BJ (cell line): ENCODE measurements at regions not wholly inside any gene's neighbourhood (a gene's known extent, or its start where the extent isn't known, plus 50 kb on each side); places are given as distances from the start of the nearest gene placed in this dataset.

Source experiments
- CTCF ChIA-PET: fragments of 350-600 bp; formaldehyde crosslinking; extraction: SDS; loops from one replicate; lab custom pipeline; 2021; ENCODE audit warnings: antibody characterized with exemption, inconsistent platforms; lab: Yijun Ruan, JAX
- POLR2A ChIA-PET: fragments of 300-600 bp; sonication (Branson Sonifier 250); formaldehyde crosslinking; extraction: SDS; loops from one replicate; lab custom pipeline; 2021; ENCODE audit warnings: antibody characterized with exemption; lab: Charles Lee
- DNase-seq: peaks from one replicate; pipeline ENCODE4 v3.0.0-alpha.2; 2011; ENCODE audit warnings: low read depth
- H3K27me3 ChIP-seq: 2 replicates; pipeline ENCODE4 v1.6.0; 2011; ENCODE audit warnings: low read length; ENCODE audit not compliant: control insufficient read depth, insufficient read depth
- H3K36me3 ChIP-seq: 2 replicates; pipeline ENCODE4 v1.5.1; 2011; ENCODE audit warnings: low read length; ENCODE audit not compliant: control insufficient read depth, insufficient read depth
- H3K4me3 ChIP-seq: 2 replicates; pipeline ENCODE4 v1.5.1; 2011; ENCODE audit warnings: low read depth, mild to moderate bottlenecking, control low read depth, low read length
- TF ChIP-seq, protein P1 (sequence below): IDR thresholded peaks from 2 replicates; pipeline ENCODE4 v1.5.1; 2011; ENCODE audit warnings: low read depth, mild to moderate bottlenecking, control low read depth, inconsistent platforms, low read length, moderate library complexity; ENCODE audit not compliant: insufficient read depth

DNA sequence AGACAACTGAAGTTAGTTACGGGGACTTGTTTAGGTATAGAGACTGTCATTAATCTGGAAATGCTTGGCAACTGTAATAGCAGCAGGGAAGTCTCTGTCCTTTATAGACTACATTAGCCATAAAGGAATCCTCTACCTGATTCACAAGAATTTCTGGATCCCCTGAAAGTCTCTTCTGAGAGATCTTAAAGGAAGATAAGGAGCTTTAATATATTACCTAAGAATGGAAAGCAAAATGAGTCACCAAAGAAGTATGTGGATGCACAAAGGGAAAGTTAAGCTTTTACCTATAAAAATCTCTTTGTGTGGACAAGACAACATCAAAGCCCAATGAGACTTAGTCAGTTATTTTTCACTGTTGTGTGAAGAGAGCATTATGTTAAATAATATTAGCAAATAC lies 92.2 kb upstream of the RSPO3 start:
- ChIA-PET CTCF (no interaction called here), POLR2A (no interaction called here)
- Histone ChIP-seq H3K4me3 (no peak overlapping the region), H3K27me3 (no peaks in the 10 kb centered on the region; the same call in 1 of the 2 replicates), H3K36me3 (no peaks in the 10 kb centered on the region)
- TF ChIP-seq, protein P1, sequence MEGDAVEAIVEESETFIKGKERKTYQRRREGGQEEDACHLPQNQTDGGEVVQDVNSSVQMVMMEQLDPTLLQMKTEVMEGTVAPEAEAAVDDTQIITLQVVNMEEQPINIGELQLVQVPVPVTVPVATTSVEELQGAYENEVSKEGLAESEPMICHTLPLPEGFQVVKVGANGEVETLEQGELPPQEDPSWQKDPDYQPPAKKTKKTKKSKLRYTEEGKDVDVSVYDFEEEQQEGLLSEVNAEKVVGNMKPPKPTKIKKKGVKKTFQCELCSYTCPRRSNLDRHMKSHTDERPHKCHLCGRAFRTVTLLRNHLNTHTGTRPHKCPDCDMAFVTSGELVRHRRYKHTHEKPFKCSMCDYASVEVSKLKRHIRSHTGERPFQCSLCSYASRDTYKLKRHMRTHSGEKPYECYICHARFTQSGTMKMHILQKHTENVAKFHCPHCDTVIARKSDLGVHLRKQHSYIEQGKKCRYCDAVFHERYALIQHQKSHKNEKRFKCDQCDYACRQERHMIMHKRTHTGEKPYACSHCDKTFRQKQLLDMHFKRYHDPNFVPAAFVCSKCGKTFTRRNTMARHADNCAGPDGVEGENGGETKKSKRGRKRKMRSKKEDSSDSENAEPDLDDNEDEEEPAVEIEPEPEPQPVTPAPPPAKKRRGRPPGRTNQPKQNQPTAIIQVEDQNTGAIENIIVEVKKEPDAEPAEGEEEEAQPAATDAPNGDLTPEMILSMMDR: no peak
- no peak for DNase-seq

DNA sequence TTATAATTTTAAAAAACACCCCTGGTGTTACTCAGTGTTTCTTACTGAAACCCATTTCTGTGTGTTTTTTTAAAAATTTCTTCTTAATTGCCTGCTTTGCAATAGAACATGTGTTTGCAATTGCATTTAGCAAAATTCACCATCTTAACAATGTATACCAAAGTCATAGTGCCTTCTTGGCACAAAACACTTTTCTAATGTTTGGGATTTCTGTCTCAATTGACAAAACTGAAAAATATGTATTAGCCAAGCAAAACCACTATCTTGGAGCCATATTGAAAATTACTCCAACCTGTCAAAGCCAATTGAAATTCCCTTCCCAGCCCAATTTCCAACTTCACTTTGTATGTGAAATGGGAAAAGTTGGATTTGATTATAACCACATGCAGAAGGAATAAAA lies 88.4 kb upstream of the RSPO3 start:
- CTCF ChIA-PET: no interaction called here
- TF ChIP-seq, protein P1: no peak
- Histone ChIP-seq H3K27me3 (no peaks in the 10 kb centered on the region; the same call in 1 of the 2 replicates), H3K36me3 (no peaks in the 10 kb centered on the region), H3K4me3 (no peak overlapping the region)
- POLR2A ChIA-PET: no interaction called here
- no peak for DNase-seq

DNA sequence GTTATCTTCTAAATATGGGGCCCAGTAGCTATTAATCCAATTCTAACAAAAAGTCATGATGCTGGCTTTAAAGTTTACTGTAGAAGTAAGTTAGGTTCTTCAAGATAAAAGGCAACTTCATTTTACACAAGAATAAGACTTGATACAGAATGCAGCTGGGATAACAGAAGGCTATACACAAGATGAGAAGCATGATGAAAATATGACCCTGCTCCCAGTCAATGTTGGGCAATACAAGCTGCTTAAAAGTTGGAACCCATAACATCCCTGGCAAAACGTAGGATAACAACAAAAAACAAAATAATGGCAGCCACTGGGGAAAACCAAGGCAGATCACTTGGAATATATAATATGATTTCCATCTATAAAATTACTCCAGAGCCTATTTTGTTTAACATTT lies 87.6 kb upstream of the RSPO3 start:
- TF ChIP-seq, protein P1: no peak

DNA sequence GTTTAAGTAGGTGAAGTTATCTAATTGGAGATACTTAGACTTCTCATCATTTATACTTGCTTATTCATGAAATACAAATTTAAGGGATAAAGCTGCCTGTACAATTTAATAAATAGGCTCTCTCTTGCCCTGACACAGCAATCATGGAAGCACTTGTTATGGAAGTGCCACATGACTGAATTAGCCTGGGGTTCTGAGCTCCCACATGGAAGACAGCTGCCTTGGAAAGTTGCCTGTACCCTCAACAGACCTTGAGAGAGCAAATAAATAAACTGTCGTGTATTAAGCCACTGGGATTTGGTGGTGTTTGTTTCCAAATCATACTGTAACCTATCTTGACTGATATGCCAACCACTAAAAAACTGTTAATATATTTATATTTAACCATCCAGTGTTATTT lies 87.0 kb upstream of the RSPO3 start:
- no peak for DNase-seq
- TF ChIP-seq, protein P1: no peak
- Histone ChIP-seq H3K4me3 (no peak overlapping the region), H3K27me3 (no peaks in the 10 kb centered on the region; the same call in 1 of the 2 replicates), H3K36me3 (no peaks in the 10 kb centered on the region)
- CTCF ChIA-PET: interaction anchor here (1.4 kb wide), 1 partner anchor 9 kb away, joined by 4 read pairs; no protein-coding TSS in a partner anchor
- POLR2A ChIA-PET: no interaction called here

More for the DNA sequence above, 87.6 kb upstream of the RSPO3 start:
- Histone ChIP-seq H3K36me3 (no peaks in the 10 kb centered on the region), H3K27me3 (no peaks in the 10 kb centered on the region; the same call in 1 of the 2 replicates), H3K4me3 (no peak overlapping the region)
- ChIA-PET POLR2A (no interaction called here), CTCF (interaction anchor here (0.6 to 1.4 kb wide), 2 partner anchors 9 to 99 kb away, joined by 3 to 4 read pairs; no protein-coding TSS in a partner anchor)
- no peak for DNase-seq

DNA sequence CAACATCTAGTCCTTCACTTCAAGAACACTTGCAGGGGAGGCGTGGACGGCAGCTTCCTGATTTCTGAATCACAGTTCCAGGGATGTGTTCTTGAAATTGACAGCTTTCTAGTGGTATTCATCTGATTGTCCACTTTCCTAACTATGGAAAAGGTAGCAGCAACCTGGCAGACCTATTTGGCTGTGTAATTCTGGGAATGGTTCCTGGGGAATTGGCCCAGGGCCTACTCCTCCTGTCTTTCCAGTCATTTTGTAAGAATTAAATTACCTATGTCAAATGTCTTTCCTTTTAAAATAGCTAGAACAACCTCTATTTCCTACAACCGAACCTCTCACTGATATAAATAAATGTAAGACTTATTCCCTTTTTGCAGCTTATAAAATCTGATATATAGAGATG lies 85.5 kb upstream of the RSPO3 start:
- H3K27me3 ChIP-seq: no peaks in the 10 kb centered on the region; the same call in 1 of the 2 replicates
- DNase-seq: no peak
- H3K4me3 ChIP-seq: no peak overlapping the region
- POLR2A ChIA-PET: no interaction called here
- no peaks in the 10 kb centered on the region for H3K36me3 ChIP-seq
- CTCF ChIA-PET: no interaction called here
- TF ChIP-seq, protein P1: no peak
